Sigmoid colon (tissue), 3 donors: ENCODE measurements at regions not wholly inside any gene's neighbourhood (a gene's known extent, or its start where the extent isn't known, plus 50 kb on each side); places are given as distances from the start of the nearest gene placed in this dataset.

ENCODE experiments used
- CTCF ChIP-seq, 4 experiments: fragments of 450-650 bp in 3 of 4; fragments of 200-600 bp in 1 of 4; IDR thresholded peaks; one replicate each; pipeline ENCODE4 v1.5.1; 2016 to 2019; ENCODE audit warnings: antibody characterized with exemption in 4 of 4, mild to moderate bottlenecking in 3 of 4, moderate library complexity in 2 of 4
- POLR2A ChIP-seq, 2 donors: fragments of 450-650 bp; IDR thresholded peaks; one replicate each; pipeline ENCODE4 v1.6.1; 2016; ENCODE audit warnings: antibody characterized with exemption in 2 of 2, mild to moderate bottlenecking in 2 of 2, moderate library complexity in 2 of 2

GRCh38 chr17:65387322-65387721 lies 174.1 kb downstream of the AXIN2 start:
- TF ChIP-seq CTCF (IDR thresholded peaks at IDR 0.05) (no peak), POLR2A (IDR thresholded peaks at IDR 0.05) (no peak)
